K562 (cell line): ENCODE measurements at regions not wholly inside any gene's neighbourhood (a gene's known extent, or its start where the extent isn't known, plus 50 kb on each side); places are given as distances from the start of the nearest gene placed in this dataset.

Source experiments
- ATAC-seq: fragments of 200-7000 bp; cut with Tn5 transposase; 3 replicates; pipeline ENCODE4 v1.9.1; 2020; ENCODE audit warnings: moderate library complexity
- BruUV-seq: library from RNA; stranded (reverse); fragments of 400-500 nt; replicated peaks from 2 replicates; lab custom pipeline; 2021; lab: Mats Ljungman, UMichigan
- CTCF ChIA-PET: fragments of 300-600 bp; formaldehyde crosslinking; extraction: SDS; loops from one replicate; lab custom pipeline; 2021; ENCODE audit warnings: low intra/inter-chr PET ratio; lab: Yijun Ruan, JAX
- POLR2A ChIA-PET: fragments of 300-600, 350-650 bp; sonication (Branson Sonifier 250); formaldehyde crosslinking; extraction: SDS; loops from one replicate; lab custom pipeline; 2021; ENCODE audit warnings: antibody characterized with exemption, inconsistent platforms; lab: Yijun Ruan, JAX
- DNase-seq, 4 experiments: peaks; one replicate each; pipeline versions ENCODE4 v3.0.0 to v3.0.0-alpha.2; 2011 to 2018; ENCODE audit warnings: low spot score in 3 of 4, mixed read lengths in 3 of 4; ENCODE audit errors: extremely low read depth in 1 of 4
- FAIRE-seq: peaks from 2 replicates; lab custom pipeline; 2011; peaks lifted over from hg19 to GRCh38; lab: Jason Lieb, UNC
- H2AFZ ChIP-seq: 2 replicates; pipeline ENCODE4 v1.6.0; 2011; ENCODE audit warnings: low read depth, low read length, control low read depth, inconsistent platforms
- H3K27ac ChIP-seq: fragments of 200-600 bp; 3 replicates; pipeline ENCODE4 v1.8.0; 2011; ENCODE audit warnings: low read depth, mild to moderate bottlenecking, control low read depth, inconsistent platforms, low read length, moderate library complexity, mixed read lengths; ENCODE audit errors: extremely low read depth
- H3K27me3 ChIP-seq, 2 experiments: fragments of 300-600 bp in 1 of 2; 2 replicates in 1 of 2; 3 replicates in 1 of 2; pipeline versions ENCODE4 v1.6.0 to v1.8.0; 2011; ENCODE audit warnings: inconsistent platforms in 2 of 2, low read length in 2 of 2, mild to moderate bottlenecking in 1 of 2, mixed read lengths in 1 of 2, moderate library complexity in 1 of 2; ENCODE audit not compliant: control insufficient read depth in 2 of 2, insufficient read depth in 2 of 2
- H3K36me3 ChIP-seq: fragments of 300-600 bp; 3 replicates; pipeline ENCODE4 v1.8.0; 2011; ENCODE audit warnings: mild to moderate bottlenecking, low read length, inconsistent platforms; ENCODE audit not compliant: control insufficient read depth, insufficient read depth
- H3K4me1 ChIP-seq, 2 experiments: fragments of 200-600 bp in 1 of 2; replicated peaks in 1 of 2; 2 replicates in 1 of 2; 3 replicates in 1 of 2; pipeline versions ENCODE4 v1.5.1 to v1.8.0; 2011; ENCODE audit warnings: inconsistent platforms in 2 of 2, low read length in 2 of 2, mild to moderate bottlenecking in 1 of 2, mixed read lengths in 1 of 2, moderate library complexity in 1 of 2; ENCODE audit not compliant: control insufficient read depth in 2 of 2, insufficient read depth in 2 of 2
- H3K4me2 ChIP-seq: 2 replicates; pipeline ENCODE4 v1.6.1; 2011; ENCODE audit warnings: low read length, control low read depth, inconsistent platforms, mixed read lengths; ENCODE audit not compliant: insufficient read depth
- H3K4me3 ChIP-seq: fragments of 200-600 bp; sonication (generic), shearing (Covaris generic); 2 replicates; pipeline ENCODE4 v1.5.1; 2016; ENCODE audit warnings: control low read depth, inconsistent platforms
- H3K79me2 ChIP-seq: fragments of 200-600 bp; 3 replicates; pipeline ENCODE4 v1.8.0; 2011; ENCODE audit warnings: low read length, inconsistent platforms; ENCODE audit not compliant: control insufficient read depth, insufficient read depth
- H3K9ac ChIP-seq, 2 experiments: 2 replicates each; pipeline versions ENCODE4 v1.6.0 to v1.6.1; 2011; ENCODE audit warnings: low read depth in 2 of 2, low read length in 2 of 2, control low read depth in 1 of 2, inconsistent platforms in 1 of 2, mild to moderate bottlenecking in 1 of 2, mixed read lengths in 1 of 2; ENCODE audit not compliant: insufficient read depth in 1 of 2
- H3K9me1 ChIP-seq: one replicate; pipeline ENCODE4 v1.6.0; 2011; ENCODE audit warnings: inconsistent platforms, mild to moderate bottlenecking, low read length, moderate library complexity; ENCODE audit not compliant: control insufficient read depth, insufficient read depth
- H3K9me3 ChIP-seq: replicated peaks from 2 replicates; pipeline ENCODE4 v1.5.1; 2011; ENCODE audit warnings: low read depth, low read length, inconsistent platforms; ENCODE audit not compliant: control insufficient read depth, insufficient read depth
- H4K20me1 ChIP-seq: replicated peaks from 2 replicates; pipeline ENCODE4 v1.6.1; 2011; ENCODE audit warnings: low read length, inconsistent platforms, mixed read lengths; ENCODE audit not compliant: control insufficient read depth, insufficient read depth
- CTBP1 ChIP-seq: fragments of 450-650 bp; IDR thresholded peaks from 2 replicates; pipeline ENCODE4 v1.6.1; 2016; ENCODE audit warnings: borderline replicate concordance
- L3MBTL2 ChIP-seq: fragments of 450-650 bp; IDR thresholded peaks from 2 replicates; pipeline ENCODE4 v1.6.1; 2016; ENCODE audit warnings: mild to moderate bottlenecking, moderate library complexity
- MCM2 ChIP-seq: fragments of 450-650 bp; IDR thresholded peaks from 2 replicates; pipeline ENCODE4 v1.6.1; 2017; ENCODE audit warnings: low read depth, mild to moderate bottlenecking
- NFYB ChIP-seq: IDR thresholded peaks from 2 replicates; pipeline ENCODE4 v1.6.1; 2011; ENCODE audit warnings: mild to moderate bottlenecking, moderate library complexity; ENCODE audit not compliant: insufficient read length; ENCODE audit errors: extremely low read depth
- PTRF ChIP-seq: fragments of 450-650 bp; IDR thresholded peaks from 2 replicates; pipeline ENCODE4 v1.6.1; 2016; ENCODE audit warnings: mild to moderate bottlenecking, missing genetic modification characterization, missing compliant biosample characterization
- RBM17 ChIP-seq: fragments of 200-400 bp; formaldehyde crosslinking; IDR thresholded peaks from 2 replicates; pipeline ENCODE4 v1.6.1; 2017; ENCODE audit warnings: low read depth, mild to moderate bottlenecking, low read length, borderline replicate concordance
- RBM34 ChIP-seq: fragments of 200-400 bp; formaldehyde crosslinking; IDR thresholded peaks from 2 replicates; pipeline ENCODE4 v1.6.1; 2018; ENCODE audit warnings: low read length, borderline replicate concordance; ENCODE audit not compliant: insufficient read depth
- SNRNP70 ChIP-seq: fragments of 200-400 bp; formaldehyde crosslinking; optimal IDR thresholded peaks from 2 replicates; pipeline ENCODE3; 2017; ENCODE audit warnings: low read depth, low read length
- SOX6 ChIP-seq: fragments of 450-650 bp; IDR thresholded peaks from 2 replicates; pipeline ENCODE4 v1.6.1; 2014; ENCODE audit warnings: mild to moderate bottlenecking
- TAL1 ChIP-seq: fragments of 450-650 bp; IDR thresholded peaks from 2 replicates; pipeline ENCODE4 v1.6.1; 2016; ENCODE audit warnings: mild to moderate bottlenecking
- THRA ChIP-seq: fragments of 450-650 bp; IDR thresholded peaks from 2 replicates; pipeline ENCODE4 v1.6.1; 2017; ENCODE audit warnings: mild to moderate bottlenecking, moderate library complexity
- WGBS: fragments of 100-300 bp; shearing (Covaris generic); methylation state at CpG from one replicate; pipeline ENCODE4 v1.1.6; 2016; ENCODE audit warnings: low coverage, mixed read lengths; ENCODE audit not compliant: insufficient coverage; ENCODE audit errors: missing lambda C conversion rate; 5-methylcytosine and 5-hydroxymethylcytosine counted together
- in situ Hi-C: fragments of 300-500 bp; cut with MboI; formaldehyde crosslinking; loops from 4 replicates; pipeline ENCODE4 v1.15.0; 2018; ENCODE audit warnings: inconsistent platforms, mixed read lengths
- intact Hi-C: fragments of 100-400 bp; cut with micrococcal nuclease; formaldehyde crosslinking; loops from 2 replicates; pipeline ENCODE4 v1.14.2; 2022
- TF ChIP-seq, protein P1 (sequence below): sonication (generic); formaldehyde crosslinking; IDR thresholded peaks from 2 replicates; pipeline ENCODE4 v1.8.0; 2022; ENCODE audit warnings: missing genetic modification reagents, mild to moderate bottlenecking, borderline replicate concordance

DNA sequence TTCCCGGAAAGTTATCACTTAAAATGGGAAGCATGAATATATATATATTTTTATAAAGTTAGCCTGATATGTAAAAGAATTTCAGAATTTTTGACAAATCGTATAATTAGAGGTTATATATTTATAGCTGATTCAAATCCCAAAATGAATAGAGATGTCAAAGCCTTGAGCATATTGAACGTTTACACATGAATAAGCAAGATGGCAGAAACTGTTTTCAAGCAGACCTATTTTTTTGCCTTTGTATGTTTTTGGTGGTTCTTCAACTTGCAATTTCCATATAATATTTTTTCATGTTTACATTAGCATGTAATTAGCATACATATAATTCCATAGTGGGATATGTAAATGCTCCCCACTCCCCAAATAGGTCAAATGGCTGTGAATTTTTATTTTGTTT lies 189.9 kb downstream of the PRL start:
- FAIRE-seq, result no peak
- no peak for DNase-seq
- H3K79me2 ChIP-seq, result no peaks in the 10 kb centered on the region
- WGBS, result 1% methylated on average over 3 of the region's 3 CpGs
- H3K4me3 ChIP-seq, result no peak overlapping the region
- no peaks in the 10 kb centered on the region for H3K36me3 ChIP-seq
- ATAC-seq, result no peak
- no peaks in the 10 kb centered on the region for H4K20me1 ChIP-seq
- TF ChIP-seq NFYB, result no peak
- no peak for TF ChIP-seq L3MBTL2
- no peak for TF ChIP-seq SNRNP70
- TF ChIP-seq TAL1, result no peak
- no peak for TF ChIP-seq MCM2
- TF ChIP-seq, protein P1, sequence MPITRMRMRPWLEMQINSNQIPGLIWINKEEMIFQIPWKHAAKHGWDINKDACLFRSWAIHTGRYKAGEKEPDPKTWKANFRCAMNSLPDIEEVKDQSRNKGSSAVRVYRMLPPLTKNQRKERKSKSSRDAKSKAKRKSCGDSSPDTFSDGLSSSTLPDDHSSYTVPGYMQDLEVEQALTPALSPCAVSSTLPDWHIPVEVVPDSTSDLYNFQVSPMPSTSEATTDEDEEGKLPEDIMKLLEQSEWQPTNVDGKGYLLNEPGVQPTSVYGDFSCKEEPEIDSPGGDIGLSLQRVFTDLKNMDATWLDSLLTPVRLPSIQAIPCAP (CRISPR knock-in tag), result no peak
- no peak for TF ChIP-seq SOX6
- no peak for TF ChIP-seq RBM34
- no peak for TF ChIP-seq THRA
- no peak for TF ChIP-seq PTRF
- no peak for TF ChIP-seq CTBP1
- TF ChIP-seq RBM17, result no peak
- no peak overlapping the region for H3K27ac ChIP-seq
- no peak overlapping the region for H2AFZ ChIP-seq
- H3K9me3 ChIP-seq, result no peaks in the 10 kb centered on the region
- H3K9me1 ChIP-seq, result no peaks in the 10 kb centered on the region
- BruUV-seq, result no TSS peak
- no peaks in the 10 kb centered on the region for H3K4me1 ChIP-seq
- H3K9ac ChIP-seq, result no peak overlapping the region
- CTCF ChIA-PET, result no interaction called here
- intact Hi-C loops, result no loop called here
- peaks cover 7 to 9% of the 10 kb centered on the region in 2 experiments; a peak in 1 of 5 replicates for H3K27me3 ChIP-seq
- H3K4me2 ChIP-seq, result no peak overlapping the region
- POLR2A ChIA-PET, result no interaction called here
- in situ Hi-C loops, result no loop called here
